Astrocyte of the cerebellum (primary cell): ENCODE measurements at regions not wholly inside any gene's neighbourhood (a gene's known extent, or its start where the extent isn't known, plus 50 kb on each side); places are given as distances from the start of the nearest gene placed in this dataset.
A peak's percentile ranks its signal among the peaks of the same experiment; 100 is the strongest.

Experiments
- DNase-seq: peaks from one replicate; pipeline ENCODE4 v3.0.0-alpha.2; 2011; ENCODE audit warnings: low read depth
- H3K4me3 ChIP-seq: 2 replicates; pipeline ENCODE4 v1.5.1; 2011; ENCODE audit warnings: mild to moderate bottlenecking, low read depth, low read length, moderate library complexity
- in situ Hi-C: cut with HindIII; loops from 2 replicates; pipeline ENCODE4 v1.10.0; 2017; ENCODE audit warnings: low sequenced_read_pairs
- TF ChIP-seq, protein P1 (sequence below): IDR thresholded peaks from 2 replicates; pipeline ENCODE4 v1.5.1; 2012; ENCODE audit warnings: low read length, low read depth, moderate library complexity, mild to moderate bottlenecking; ENCODE audit errors: missing control alignments

DNA sequence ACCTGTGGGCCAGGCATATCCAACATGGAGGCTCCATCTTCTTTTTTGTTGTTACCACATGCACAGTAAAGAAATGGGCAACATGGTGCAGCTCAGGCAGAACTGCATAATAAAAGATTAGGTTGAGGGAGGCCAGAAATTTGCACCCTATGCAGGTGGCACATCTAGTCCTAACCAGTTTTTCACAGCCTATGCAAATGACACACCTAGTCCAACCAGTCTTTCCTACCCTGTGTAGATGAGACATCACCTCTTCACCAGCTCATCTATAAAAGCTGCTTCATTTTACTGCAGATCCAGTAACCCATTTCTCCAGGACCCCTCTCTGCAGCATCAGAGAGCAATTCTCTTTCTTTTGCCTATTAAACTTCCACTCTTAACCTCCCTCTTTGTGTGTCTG is 411.0 kb upstream of the PCDH15 start:
- TF ChIP-seq, protein P1, sequence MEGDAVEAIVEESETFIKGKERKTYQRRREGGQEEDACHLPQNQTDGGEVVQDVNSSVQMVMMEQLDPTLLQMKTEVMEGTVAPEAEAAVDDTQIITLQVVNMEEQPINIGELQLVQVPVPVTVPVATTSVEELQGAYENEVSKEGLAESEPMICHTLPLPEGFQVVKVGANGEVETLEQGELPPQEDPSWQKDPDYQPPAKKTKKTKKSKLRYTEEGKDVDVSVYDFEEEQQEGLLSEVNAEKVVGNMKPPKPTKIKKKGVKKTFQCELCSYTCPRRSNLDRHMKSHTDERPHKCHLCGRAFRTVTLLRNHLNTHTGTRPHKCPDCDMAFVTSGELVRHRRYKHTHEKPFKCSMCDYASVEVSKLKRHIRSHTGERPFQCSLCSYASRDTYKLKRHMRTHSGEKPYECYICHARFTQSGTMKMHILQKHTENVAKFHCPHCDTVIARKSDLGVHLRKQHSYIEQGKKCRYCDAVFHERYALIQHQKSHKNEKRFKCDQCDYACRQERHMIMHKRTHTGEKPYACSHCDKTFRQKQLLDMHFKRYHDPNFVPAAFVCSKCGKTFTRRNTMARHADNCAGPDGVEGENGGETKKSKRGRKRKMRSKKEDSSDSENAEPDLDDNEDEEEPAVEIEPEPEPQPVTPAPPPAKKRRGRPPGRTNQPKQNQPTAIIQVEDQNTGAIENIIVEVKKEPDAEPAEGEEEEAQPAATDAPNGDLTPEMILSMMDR, result no peak
- DNase-seq, result no peak
- no peak overlapping the region for H3K4me3 ChIP-seq
- in situ Hi-C loops, result no loop called here

- TF ChIP-seq, protein P1, result no peak
- no peak for DNase-seq
- in situ Hi-C loops, result no loop called here
- no peak overlapping the region for H3K4me3 ChIP-seq
Measured at GRCh38 chr10:55203874-55204273, 402.8 kb upstream of the PCDH15 start.

DNA sequence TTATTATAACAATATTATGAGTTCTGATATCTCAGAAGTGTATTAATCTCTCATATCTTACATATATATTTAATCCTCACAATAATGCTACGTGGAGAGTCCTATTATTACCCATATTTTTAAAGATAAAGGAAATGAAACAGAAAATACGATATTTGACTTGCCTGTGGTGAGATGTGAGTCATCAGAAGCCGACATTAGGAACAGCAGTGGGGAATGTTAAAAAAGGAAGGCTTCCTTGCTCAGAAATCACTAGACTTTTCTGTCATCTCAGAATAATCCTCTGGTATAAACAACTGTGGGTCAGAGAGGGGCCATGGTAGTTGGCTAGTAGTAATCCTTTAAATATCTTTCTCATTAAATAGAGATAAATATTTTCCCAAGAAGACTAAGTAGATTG is 402.3 kb upstream of the PCDH15 start:
- DNase-seq, result no peak
- TF ChIP-seq, protein P1, result no peak
- in situ Hi-C loops, result no loop called here
- H3K4me3 ChIP-seq, result no peak overlapping the region

- DNase-seq, result no peak
- in situ Hi-C loops, result no loop called here
- no peak overlapping the region for H3K4me3 ChIP-seq
- TF ChIP-seq, protein P1, result no peak
Measured at GRCh38 chr10:55200020-55200419, 399.0 kb upstream of the PCDH15 start.

DNA sequence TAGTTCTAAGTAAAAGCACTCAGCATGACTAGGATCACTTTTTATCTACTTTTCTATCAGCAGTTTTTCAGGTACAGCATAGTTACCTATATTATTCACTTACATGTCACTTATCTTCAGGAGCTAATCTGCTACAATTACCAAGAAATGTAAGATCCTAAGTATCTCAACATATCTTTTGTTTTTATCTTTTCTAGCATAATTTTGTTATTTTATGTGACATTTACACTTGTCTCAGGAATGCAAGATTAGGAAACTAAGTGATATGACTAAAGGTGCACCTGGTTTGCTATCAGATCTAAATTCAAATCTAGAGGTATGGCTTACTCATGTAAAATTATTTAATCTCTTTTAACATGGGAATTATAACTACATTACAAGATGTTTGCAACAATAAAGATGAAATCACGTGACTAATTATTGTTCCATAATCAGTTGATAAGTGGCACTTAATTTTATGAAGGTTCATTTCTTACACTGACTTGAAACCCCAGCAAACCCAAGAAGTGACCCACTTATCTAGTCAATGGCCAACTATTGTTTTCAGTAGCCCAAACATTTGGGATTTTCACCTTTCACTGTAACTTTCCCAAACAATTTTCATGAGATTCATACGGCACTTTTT is 390.3 kb upstream of the PCDH15 start:
- in situ Hi-C loops, result no loop called here
- no peak overlapping the region for H3K4me3 ChIP-seq
- DNase-seq, result no peak
- TF ChIP-seq, protein P1, result no peak

- TF ChIP-seq, protein P1, result no peak
- DNase-seq, result peak; percentile 59
- no peak overlapping the region for H3K4me3 ChIP-seq
- in situ Hi-C loops, result no loop called here
Measured at GRCh38 chr10:55183993-55184392, 383.0 kb upstream of the PCDH15 start.
